T-helper 2 cell (primary cell): ENCODE measurements at regions not wholly inside any gene's neighbourhood (a gene's known extent, or its start where the extent isn't known, plus 50 kb on each side); places are given as distances from the start of the nearest gene placed in this dataset.

Experiments used
- DNase-seq, 5 experiments: peaks; one replicate each; pipeline versions ENCODE4 v3.0.0 to v3.0.0-alpha.2; 2012 to 2022

DNA sequence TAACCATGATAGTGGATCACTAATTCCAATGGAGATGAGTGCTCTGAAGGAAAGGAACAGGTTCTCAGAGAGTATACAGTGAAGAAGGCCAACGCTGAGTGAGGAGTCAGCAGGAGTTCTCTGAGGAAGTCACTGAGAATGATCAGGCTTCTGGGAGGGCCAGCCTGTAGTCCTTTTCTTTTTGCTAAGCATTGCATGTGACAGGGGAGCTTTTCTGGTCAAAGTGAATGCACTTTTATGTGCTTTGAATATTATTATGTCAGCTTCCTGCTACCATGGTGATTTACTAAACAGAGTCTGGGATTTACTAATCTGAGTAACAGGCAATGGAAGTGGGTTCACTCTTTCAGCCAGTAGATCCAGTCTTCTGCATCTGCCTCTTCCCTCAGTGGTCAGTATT is 81.1 kb upstream of the SERP2 start:
- no peak for DNase-seq

DNA sequence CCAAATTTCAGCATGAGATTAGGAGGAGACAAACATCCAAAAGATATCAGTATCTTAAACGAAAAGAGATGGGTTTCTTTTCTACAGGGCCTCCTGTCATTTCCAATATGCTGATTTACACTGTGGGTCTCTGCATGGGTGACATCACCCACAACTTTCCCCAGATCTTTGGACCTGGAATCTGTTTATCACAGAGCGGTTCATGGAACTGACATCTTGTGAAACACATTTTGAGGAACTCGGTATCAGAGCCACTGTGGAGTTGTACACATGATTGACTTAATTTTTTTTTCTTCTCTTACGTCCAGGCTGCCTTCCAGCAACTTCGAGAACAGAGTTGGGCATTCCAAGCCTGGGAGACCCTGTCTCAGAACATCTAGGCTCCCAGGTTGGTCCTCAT is 80.2 kb upstream of the SERP2 start:
- DNase-seq, result no peak

DNA sequence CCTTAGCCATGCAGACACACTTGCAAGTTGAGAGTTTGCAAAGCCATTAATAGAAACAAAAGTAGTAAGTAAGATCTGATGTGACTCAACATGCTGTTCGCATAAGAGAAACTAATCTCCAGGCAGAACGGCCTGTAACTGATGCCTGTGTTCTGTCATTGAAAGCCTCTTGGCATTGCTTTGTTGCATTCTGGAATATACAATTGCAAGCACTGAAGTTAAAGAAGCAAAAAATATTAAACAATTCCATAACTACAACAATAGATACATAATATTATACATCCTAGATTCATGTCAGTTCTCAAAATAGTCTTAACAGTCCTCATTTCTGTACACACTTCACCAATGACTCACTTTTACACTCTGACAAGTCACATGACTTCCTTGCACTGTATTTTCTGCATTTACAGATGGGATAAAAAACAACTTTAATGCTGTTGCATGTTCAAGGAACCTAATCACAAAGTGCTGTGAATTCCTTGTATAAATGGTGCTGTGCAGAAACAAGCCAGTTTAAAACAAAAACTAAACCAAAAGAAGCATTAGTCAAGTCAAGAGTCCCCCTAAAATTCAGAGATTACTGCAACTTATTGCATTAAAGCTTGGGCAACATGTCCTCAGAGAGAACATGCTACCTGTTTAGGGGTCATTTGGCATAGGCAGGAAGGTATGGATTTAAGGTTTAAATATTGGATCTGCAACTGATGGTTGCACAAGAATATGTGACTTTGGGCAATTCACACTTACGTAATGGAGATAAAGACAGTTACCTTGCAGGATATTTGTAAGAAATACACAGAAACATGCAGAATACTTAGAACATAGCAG is 79.5 kb upstream of the SERP2 start:
- DNase-seq, result peak in 1 of 5 experiments; percentile 24

DNA sequence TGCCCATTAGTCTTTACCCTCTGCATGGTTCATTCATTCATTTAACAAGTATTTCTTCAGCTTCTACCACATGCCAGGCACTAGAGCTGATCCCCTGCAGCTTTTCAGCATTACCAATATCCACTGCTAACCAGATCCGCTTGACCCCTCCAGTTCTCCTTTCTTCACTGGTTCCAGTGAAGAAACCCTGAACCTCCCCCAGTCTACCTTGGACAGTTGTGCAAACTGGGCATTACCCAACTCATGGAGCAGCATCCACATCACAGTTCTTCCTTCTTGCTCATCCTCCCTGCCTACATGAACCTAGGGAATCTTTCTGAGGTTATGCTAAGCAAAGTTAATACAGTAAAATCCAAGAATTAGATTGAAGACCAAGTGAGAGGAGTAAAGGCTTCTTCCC is 78.7 kb upstream of the SERP2 start:
- no peak for DNase-seq

DNA sequence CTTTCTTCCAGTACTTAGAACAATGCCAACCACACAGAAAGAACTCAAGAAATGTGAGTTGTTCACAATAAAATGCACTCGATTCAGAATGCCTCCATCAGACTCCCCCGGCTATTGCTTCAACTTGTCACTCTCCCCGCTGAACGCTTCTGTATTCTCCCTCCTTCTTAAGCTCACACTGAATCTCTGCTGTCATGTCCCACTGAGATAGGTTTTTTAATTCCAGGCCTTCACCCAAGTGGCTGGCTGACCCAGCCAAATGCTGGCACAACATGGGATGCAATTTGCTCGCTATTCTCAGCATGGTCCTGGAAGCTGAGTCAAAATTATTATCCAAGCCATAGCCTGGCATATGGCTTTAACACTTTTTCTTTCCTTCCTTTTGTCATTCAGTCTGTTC is 76.8 kb upstream of the SERP2 start:
- DNase-seq, result no peak

DNA sequence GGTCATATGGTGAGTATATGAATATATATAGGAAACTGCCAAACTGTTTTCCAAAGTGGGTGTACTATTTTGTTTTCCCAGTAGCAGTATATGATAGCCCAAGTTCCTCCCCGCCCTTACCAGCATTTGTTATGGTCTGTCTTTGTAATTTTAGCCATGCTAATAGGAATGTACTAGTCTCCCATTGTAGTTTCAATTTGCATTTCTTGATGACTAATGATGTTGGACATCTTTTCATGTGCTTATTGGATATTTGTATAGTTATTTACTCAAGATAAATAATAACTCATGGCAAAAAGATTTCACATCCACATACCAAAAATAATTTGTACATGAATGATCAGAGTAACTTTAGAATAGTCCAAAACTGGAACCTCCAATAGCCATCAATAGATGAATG is 75.3 kb upstream of the SERP2 start:
- DNase-seq, result no peak

DNA sequence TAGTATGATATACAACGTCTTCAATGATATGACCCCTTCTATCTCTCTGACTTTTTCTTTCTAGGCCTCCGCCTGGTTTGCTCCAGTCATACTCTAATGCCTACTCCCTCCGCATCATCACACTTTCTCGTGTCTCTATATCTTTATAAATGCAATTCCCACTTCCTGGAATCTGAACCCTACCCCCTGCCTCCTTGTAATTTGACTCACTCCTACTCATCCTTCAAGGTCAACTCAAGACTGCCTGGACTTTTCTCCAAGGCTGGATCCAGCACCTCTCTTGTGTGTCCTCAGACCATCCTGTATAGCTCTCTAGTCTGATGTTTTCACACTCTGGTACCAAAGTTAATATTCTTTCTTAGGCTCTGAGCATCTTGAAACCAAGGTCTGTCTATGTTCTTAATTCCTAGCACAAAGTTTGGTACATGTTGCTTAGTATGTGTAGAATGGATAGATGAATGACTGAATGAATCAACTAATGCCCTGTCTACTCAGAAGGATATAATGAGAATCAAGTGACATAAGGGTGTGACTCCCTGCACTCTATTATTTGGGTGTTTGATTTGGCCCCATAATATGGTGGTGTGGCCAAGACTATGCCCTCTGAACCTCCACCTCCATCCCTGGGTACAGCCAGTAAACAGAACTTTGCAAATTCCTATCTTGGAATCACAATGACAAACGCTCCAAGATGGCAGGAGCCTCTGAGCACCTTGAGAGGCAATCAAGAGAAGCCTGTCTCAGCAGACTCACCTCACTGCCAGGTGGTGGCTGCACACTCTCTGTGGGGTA is 74.3 kb upstream of the SERP2 start:
- no peak for DNase-seq

DNA sequence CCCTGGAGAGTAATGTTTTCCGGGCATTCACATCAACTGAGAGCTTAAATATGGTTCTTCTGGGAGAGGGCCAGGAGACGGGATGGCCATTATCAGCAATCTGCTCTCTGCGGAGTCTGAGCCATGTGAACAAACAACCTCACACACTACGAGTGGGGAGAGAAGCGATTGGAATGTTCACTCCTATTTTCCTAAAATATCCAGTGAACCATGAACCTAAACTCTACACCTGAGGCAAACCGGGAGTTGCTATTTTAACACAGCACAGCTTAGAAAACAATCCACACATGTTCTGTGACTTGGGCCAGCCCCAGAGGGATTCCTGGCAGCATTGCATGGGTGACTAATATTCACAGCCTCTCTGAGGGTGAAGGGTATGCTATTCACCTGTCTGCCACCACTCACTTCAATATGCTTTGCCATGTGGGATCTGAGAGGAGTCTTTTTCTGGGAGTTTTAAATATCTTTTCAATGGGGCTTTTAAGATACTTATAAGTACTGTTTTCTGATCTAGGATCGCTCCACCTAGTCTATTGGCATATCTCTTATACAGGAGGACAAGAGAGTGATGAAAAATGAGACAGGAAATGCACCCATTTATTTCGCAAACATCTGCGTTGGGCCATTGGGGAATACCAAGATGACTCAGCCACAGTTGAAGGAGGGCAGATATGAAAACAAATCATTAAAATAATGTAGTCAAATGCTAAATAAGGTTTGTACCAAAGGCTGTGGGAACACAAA is 72.6 kb upstream of the SERP2 start:
- peak in 1 of 5 experiments; percentile 72 for DNase-seq

DNA sequence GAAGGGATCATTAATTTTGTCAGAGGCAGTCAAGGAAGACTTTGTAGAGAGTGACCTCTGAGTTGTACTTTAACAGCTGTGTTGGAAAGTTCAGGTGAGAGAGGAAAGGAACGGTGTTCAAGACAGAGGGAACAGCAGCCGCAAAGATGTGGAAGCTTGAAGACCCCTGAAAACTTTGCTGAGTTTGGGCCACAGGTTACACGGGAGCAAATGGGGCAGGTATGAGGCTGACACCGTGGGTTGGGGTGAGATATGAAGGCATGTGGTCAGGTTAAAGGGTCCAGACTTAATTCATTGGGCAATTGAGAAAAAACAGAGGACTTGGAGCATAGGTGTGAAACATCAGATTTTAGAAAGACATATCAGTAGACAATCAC is 72.0 kb upstream of the SERP2 start:
- no peak for DNase-seq

DNA sequence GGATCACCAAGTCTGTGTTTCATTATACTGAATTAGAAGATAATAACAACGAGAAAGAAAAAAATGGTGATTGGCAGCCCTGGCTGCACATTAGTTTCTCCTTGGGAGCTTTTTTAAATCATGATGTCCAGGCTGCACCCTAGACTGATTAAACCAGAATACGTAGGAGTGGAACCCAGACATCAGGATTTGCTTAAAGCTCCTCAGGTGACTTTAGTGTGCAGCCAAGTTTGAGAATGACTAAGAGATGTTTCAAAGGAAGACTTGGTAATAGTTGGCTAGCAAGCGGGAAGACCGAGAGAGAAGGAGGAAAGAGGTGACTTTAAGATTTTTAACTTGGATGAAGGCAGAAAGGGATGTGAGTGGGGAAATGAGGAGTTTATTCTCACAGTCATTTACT is 71.4 kb upstream of the SERP2 start:
- DNase-seq, result no peak

DNA sequence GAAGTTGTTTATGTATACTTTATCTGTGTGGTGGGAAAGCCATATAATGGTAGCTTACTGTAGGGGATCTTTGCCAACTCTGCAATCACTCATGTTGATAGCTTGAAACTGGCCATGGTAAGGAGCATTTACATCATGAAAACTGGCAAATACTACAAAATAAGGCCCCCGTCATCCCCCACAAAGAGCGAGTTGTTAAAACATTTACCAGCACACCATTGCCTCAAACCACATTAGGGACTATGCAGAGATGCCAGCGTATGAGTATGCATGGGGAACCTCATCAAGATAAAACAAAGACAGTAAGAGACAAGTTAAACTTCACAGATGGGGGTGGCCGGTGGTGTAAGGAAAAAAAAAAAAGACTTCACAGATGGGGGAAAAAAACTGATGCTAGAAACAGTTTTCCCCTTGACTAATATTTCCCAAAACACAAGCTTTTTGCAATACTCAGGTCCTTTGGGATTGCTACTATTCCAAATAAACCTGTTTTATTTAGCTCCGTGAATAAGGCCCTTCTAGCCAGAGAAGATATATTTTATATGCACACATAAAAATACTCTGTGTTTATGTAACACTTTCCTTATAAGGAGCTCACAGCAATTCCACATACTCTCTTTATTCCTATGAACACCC is 70.6 kb upstream of the SERP2 start:
- DNase-seq, result peak in 1 of 5 experiments; percentile 53

DNA sequence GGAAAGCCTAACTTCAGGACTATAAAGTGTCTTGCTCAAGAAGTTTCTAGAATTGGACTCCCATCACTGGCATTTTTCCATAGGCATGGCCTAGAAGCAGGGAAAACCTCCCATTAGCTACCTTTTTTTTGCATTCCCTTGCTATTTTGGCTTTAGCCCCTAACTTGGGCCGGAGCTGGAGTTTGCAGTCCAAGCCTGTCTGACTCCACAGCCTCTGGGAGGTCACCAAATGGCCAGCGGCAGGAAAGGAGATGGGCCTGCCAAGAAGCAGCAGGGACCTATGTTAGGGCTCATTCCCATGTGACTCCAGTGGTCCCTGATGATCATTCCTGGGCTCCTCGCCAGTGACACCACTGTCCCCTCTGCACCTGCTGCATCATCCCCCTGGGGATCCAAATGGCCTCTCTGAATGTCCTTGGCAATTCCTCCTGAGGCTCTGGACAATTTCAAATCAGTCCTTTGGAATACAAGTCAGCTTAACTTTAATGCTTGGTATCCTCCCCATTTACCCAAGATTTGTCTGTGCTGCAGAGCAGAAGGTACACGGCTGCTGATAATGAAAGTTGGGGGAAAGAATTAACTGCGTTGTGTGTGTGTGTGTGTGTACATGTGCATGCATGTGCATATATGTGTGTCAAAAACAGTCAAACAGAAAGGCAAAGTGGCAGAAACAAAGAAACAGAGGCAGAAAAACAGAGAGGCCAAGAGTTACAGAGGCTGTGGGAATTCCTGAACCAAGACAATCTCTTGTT is 69.8 kb upstream of the SERP2 start:
- peak in 1 of 5 experiments; percentile 22 for DNase-seq

DNA sequence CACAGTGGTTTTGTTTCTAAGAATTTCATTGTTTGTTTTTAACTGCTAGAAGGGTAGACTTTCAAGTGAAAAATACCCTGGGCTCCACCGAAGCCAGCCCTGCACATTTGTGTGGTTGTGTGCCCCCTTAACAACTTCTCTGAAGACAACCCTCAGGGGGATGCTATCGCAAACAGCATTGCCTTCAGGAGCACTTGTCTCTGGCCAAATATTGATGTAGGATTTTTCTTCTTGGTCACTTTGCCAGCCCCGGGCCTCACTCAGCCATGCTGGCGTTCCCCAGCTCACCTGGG is 69.2 kb upstream of the SERP2 start:
- no peak for DNase-seq

DNA sequence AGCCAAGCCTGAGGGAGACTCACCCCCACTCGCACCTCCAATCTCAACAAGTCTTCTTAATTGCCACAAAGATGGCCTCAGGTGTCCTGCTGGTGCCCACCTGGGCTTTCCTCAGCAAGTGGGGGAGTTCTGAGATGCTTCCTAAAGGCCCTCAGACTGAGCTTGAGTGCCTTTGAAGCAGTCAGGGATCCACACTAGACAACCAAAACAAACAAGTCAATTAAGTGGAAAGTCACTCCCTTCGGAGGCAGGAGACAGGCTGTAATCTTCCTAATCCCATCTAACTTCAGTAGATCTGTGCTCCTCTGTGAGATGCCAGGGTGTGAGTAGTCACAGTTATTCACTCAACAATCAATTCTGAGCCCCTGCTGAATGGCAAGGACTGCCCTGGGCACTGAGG is 68.3 kb upstream of the SERP2 start:
- DNase-seq, result no peak

DNA sequence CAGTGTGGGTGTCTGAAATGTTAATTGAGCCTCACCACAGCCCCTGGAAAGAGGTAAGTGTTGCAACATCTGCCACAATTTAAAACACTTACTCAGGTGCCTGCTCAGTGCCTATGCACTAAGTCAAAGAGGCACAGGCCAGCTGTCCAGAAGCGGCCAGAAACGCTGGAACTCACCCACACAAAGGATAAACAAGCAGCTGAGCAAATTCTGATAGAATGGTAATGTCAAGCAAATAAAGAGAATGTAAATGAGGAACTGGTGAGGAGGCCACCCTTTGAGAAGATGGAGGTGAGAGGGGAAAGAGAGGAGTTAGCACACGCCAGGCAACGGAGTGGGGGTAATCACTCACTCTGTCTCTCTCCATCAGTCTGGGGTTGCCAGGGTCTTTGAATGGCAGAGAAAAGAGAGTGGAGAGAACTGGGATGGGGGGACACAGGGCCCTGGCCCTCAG is 67.7 kb upstream of the SERP2 start:
- DNase-seq, result no peak

DNA sequence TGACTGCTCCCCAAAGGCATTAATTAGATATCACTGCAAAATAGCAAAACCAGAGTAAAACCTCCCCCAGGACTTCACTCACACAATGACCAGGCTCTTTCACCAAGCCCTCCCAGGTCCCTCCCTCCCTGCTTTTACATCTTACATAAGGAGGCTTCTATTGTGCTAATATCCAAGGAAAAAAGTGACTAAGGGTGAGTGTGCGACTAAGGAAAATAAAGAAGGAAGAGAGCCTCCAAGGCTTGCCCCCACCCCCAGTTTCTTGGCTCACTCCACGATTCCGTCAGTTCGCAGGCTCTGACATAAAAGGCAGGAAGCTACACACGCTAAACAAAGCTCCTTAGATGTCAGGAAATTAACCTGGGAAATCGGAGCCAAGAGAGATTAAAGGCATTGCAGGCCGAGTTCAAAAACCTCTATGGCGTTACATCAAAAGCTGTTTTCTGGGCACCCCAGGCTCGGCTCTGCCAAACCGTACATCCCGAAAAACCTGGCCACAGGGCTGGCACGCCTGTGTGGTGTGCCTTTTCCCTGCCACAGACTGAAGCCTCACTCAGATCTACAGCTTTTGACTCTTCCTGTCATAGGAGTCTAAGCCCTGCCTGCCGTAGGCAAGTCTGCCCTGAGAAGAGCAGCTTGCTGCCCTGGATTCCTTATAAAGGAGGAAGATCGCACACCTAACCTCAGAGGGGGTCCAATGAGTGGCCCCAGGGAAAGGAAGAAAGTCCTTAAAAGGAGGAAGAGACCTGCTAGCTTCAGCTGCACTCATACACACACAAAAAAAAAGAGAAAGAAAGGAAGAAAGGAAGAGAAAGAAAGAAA is 67.0 kb upstream of the SERP2 start:
- no peak for DNase-seq

DNA sequence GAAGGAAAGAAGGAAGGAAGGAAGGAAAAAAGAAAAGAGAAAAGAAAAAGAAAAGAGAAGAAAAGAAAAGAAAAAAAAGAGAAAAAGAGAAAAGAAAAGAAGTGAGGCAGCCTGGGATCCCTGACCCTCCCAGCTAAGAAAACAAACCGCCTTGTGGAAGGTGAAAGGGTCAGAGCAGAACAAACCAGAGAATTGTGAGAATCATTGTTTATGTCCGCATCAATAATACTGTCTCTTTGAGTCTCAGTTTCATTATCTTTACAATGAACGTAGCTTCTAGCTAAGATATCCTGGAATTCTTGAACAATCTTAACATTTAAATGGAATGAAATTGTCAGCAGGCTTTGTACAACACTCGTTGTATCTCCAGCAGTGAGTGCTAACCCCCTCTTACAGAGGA is 66.4 kb upstream of the SERP2 start:
- DNase-seq, result no peak

DNA sequence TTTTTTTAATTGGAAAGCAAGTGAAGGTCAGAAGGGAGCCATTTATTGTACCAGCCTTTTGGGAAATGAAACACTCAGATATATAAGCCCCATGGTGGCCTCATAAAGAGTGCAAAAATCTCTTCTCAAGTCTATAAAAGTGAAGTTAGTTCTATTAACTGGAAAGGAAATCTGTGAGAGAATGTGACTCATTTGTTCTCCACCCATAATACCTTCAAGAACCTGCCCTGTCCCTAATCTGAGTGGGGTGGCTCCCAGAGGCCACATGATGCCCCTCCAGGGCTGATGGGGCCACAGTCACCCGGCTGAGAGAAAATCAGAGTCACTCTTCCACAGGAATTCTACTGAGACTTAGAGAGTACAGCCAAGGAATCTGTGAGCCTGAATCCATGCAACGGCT is 65.8 kb upstream of the SERP2 start:
- no peak for DNase-seq

DNA sequence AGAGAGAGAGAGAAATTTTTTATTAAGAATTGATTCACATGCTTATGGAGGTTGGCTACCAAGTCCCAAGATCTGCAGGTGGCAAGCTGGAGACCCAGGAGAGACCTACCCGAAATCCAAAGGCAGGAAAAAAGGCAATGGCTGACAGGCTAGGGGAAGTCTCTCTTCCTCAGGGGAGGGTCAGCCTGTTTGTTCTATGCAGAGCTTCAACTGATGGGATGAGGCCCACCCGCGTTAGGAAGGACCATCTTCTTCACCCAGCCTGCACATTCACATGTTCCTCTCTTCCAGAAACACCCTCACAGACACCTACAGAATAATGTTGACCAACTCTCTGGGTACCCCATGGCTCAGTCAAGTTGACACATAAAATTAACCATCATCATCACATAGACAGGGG is 65.3 kb upstream of the SERP2 start:
- DNase-seq, result no peak

DNA sequence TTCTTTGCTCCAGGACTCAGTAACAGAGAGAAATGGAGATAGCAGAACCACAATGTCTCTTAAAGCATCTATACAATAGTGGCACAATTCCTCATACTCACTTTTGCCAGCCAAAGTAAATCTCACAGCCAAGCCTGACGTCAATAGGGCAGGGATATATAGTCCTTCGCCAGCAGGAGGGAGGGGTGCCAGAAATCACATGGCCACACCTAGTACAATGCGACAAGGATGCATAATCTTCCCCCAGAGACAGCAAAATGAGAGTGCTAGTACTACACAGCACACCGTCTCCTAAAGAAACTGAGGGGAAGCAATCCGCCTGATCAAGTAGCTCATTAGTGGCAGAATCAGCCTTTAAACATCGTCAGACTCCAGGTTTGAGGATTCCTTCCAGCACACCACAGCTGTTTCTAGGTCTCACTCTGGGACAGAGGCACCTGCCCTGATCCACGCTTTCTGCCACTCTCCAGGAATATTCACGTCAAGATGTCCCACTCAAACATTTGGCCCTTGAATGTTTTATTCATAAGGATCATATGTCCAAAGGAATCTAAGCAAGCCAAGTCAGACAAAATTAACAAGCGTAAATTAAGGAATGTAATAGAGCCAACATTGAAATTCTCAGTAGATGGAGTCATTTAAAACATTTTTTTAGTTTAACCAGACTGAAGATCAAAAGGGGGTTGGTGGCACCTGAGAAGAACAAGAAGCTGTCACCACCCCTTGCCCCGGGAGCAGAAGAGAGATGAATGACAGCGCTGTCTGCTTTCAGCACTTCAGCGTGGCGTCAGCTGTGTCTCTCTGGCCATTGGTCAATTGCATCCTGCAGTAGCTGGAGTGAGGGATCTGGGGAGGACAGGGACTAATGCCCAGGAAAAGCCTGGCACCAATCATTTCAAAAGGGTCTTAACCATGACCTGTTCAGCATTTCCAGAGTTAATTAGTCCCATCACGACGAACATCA is 63.5 kb upstream of the SERP2 start:
- DNase-seq, result no peak
